ENCODE measurements at regions not wholly inside any gene's neighbourhood (a gene's known extent, or its start where the extent isn't known, plus 50 kb on each side); places are given as distances from the start of the nearest gene placed in this dataset.

DNA sequence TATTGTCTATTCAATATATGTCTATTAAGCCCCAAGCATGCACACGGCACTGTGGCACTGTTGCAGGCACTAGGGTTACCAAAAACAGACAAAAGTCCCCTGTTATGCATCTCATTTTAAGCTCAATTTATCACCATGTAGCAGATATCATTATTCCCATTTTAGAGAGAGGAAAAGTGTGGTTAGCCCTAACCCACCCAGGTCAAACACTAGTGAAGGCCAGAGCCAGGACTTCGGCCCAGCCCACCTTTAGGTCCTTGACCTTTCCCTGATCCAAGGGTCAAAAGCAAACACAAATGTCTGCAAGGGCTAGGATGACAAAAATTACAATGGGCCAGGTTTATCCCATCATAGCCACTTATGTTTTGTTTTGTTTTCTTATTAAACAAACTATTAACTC lies 130.3 kb upstream of the NUDT7 start:
- DNase-seq (ENCODE audit: low spot score): no peak

DNA sequence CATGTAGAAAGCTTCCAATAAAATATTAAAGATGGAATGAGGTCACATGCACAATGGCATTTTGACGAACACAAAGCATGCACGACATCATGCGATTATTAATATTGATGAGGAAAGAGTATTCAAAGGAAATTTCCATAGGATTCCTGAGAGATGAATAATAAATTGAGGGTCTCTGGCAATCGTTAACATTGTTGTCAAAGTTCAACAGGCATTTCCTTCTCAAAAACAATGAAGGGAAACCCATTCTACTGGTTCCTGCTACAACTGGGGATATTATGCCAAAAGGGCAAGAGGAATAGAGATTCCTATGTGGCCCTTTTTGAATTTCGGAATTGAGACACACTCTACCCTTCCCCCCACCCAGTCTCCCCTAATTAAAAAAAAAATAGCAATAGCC lies 128.3 kb upstream of the NUDT7 start:
- no peak for DNase-seq (ENCODE audit: low spot score)

DNA sequence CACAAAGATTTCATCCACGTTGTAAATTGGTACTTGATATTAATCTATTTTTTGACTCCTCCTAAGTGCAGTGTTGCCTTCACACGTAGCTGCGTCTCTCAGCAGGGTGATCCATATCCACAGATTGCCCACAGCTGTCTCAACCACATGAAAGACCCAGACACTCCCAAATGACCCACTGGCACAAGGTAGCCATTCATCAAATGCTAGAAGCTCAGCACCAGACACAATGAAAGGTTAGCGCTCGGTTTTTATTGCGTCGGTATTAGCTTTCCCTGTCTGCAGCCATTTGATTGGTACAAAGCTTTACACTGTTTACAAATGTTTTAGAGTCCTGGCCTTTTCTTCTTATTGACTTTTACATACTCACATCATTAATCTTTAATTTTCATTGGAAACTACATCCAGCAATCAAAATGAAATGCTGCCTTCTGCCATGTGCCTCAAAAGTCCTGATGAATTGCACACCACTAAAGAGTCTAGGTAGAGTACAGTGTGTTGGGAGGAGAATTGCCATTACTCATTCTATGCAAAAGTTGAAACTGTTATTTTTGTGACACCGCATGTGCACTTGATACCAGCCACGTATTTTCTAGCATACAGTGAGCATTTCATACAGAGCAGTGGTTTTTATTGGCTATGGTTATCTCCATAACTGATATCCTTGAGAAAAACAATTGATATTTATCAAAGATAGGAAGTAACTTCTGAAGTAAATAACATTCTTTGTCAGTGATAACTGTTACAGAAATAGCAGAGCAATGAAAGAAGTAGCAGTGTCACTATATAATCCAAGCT lies 127.3 kb upstream of the NUDT7 start:
- no peak for DNase-seq (ENCODE audit: low spot score)

DNA sequence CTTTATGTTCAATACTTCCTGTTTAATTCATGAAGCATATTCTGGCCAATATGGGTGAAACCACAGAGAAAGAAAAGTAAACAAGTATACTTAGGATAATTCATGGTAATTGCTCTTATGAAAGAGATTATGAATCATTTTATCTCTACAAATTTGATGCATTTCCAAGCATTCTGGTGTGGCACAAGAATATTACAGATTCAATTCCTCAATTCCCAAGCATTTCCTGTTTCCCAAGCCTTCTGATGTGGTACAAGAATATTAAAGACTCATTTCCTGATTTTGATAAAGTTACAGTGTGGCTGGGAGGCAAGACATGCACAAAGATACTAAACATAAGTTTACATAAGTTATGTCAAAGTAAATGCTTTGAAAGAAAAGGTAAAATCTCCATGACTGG lies 126.1 kb upstream of the NUDT7 start:
- no peak for DNase-seq (ENCODE audit: low spot score)

DNA sequence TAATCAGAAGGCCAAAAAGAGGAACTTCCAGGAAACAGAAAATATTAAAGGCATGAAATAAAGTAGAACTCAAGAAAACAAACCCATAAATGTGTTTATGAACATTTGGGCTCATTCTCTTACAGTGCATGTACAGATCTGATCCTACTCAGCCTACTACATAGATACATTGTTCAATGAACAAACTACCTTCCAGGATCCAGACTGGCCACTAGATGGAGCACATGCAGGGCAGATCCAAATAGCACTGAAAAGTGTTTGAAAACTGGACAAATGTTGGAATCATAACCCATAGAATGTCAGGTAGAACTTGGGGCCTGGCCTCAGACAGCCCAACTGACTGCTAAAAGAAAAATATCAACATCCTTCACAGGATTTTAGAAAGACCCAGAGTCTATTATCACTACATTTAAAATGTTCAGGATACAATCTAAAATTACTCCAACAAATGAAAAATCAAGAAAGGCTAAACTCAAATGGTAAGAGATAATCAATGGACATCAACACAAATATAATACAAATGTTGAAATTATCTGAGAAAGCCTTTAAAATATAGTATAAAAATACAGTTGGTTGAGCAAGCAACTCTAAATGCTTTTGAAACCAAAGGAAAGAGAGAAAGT lies 122.4 kb upstream of the NUDT7 start:
- DNase-seq (ENCODE audit: low spot score): no peak

DNA sequence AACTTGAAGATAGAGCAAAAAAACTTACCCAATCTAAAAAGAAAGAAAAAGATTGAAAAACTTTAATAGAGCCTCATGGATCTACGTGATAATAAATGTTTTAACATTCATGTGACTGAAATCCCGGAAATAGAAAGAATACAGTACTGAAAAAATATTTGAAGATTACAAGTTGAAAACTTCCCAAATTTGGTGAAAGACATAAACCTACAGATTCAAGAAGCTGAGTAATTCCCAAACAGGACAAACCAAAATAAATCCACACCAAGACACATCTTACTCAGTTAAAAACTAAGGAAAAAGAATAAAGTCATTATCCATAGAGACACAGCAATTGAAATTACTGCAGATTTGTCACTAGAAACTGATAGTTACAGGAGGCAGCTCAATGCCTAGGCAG lies 121.8 kb upstream of the NUDT7 start:
- no peak for DNase-seq (ENCODE audit: low spot score)

DNA sequence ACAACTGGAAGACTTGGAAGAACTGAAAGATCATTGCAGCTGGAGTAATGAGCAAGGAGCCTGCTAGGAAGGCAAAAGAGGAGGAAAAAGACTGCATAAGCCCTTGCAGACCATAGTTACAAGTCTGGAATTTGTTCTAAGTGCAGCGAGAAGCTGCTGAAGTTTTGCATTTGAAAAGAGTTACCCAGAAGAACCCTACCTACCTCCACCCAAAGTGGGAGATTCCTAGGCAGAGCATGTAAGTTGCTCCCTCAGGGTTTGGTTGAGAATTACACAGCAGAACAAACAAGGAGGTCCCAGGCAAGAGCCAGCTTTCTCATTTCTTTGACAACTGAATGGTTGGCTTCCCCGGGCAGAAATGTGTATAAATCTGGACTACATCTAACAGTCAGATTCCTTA lies 118.7 kb upstream of the NUDT7 start:
- no peak for DNase-seq (ENCODE audit: low spot score)

DNA sequence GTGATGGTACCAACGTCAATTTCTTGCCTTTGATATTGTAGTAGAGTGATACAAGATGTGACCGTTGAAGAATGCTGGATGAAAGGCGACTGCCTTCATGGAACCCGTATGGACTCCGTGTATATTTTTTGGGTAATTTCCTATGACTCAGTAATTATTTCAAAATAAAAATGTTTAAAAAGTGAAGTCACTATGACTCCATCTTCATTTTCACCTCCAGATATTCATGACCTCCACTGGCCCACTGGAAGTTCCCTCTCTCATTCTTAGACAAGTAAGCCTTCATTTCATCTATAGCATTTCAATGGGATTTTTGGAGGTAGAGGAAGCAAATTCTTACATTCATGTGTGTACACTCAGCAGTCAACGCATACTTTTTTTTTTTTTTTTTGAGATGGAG lies 111.8 kb upstream of the NUDT7 start:
- no peak for DNase-seq (ENCODE audit: low spot score)

DNA sequence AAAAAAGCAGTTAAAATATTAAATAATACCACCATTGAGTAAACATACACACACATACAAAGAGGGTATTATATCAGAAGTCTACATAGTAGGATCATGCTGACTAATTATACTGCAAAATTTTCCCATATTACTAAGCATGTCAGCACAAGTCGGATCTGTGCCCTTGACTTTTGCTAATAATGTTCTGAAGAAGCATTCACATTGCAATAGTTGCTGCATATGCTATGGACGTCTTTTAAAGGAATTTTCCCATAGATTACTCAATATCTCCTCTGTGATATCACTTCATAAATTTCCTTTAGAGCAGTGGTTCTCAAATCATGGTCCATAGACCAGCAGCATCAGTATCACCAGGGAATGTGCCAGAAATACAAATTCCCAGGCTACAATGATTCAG lies 110.9 kb upstream of the NUDT7 start:
- DNase-seq (ENCODE audit: low spot score): no peak

DNA sequence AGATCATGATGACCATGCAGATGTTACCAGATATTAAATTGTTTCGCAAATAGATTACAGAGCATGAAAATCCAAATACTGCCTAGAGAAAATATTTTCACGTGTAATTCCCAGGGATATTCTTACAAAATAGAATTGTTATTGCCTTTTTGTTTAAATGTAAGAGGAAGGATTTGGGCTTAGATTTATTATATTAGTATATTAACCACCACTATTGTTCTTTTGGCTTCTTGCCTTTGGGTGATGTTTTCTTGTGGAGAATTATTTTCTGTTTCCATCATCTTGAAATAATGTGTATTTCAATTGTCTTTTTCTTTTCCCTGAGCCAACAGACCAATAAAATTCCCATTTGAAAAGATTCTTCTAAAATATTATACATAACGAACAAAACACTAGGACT lies 109.7 kb upstream of the NUDT7 start:
- no peak for DNase-seq (ENCODE audit: low spot score)

DNA sequence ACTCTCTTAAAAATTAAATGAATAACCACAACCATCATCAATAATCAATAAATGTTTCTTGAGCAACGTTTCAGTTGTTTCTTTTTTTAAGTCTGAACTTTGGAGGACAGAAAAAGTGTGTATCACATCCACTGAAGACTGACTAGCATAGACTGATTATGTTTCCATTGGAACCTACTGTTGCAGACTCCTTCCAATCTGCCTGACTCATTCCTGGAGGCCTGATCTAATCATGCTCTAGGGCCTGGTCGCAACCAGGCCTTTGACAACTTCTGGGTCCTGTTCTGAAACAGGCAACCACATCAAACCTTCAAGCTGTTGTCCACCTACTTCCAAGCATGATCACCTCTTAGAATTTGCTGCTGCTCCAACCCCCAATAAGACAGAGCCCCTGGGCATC lies 109.2 kb upstream of the NUDT7 start:
- no peak for DNase-seq (ENCODE audit: low spot score)

DNA sequence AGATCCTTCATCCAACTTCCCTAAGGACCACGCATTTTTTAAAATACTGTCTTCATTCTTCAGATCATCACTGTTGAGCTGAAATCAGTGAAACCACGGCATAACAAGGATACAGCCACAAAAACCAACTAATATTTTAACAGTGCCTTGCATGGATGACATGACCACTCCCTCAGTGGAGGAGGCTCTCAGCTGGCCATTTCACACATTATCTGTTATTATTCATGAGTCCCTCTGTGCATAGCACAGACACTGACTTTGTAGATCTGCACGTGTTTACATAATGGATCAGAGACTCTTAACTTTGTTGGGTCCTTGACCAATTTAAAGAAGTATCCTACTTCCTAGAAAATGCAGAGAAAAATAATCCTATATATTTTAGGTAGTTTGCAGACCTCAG lies 104.8 kb upstream of the NUDT7 start:
- DNase-seq (ENCODE audit: low spot score): no peak

DNA sequence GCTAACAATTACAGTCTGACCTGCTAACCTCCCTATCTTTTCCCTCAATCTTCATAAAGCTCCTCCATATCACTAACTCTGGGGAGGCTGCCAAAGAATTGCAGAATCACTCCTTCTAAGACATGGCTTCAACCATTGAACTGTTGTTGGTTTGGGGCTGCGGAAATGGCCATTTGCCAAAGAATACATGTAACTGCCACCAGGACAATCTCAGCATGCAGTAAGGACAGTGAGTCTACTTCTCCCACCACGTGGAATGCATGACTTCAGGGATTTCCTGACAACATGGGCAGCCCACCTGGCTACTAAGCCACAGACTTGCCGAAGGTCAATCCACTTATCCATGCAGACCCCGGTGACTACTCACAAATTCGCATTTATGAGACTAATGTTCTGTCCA lies 104.3 kb upstream of the NUDT7 start:
- no peak for DNase-seq (ENCODE audit: low spot score)

DNA sequence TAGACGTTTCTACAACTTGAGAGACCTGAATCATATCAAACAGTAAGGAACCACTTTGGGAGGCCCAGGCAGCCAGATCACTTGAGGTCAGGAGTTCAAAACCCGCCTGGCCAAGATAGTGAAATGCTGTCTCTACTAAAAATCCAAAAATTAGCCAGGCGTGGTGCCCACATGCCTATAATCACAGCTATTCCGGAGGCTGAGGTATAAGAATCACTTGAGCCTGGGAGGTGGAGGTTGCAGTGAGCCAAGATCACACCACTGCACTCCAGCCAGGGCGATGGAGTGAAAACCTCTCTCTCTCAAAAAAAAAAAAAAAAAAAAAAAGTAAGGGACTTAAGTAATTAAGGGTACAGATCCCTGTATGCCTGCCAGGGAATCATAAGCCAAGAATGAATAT lies 103.4 kb upstream of the NUDT7 start:
- DNase-seq (ENCODE audit: low spot score): no peak

DNA sequence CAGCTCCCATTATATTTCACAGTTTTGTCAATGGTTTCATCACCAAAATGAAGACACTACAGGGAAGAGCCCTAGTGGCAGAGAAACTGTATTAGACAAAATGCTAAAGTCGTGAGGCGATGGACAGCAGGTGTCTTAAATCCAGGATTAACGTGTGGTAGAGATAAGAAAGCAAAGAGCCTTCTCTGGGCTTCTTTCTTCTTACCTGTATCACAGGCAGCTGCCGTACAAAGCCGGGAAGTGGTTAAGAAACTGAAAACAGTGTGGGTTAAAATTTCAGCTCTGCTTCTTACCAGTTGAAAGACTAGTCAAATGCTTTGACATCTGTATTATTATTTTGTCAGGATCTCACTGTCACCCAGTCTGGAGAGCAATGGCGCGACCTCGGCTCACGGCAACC lies 98.2 kb upstream of the NUDT7 start:
- no peak for DNase-seq (ENCODE audit: low spot score)

DNA sequence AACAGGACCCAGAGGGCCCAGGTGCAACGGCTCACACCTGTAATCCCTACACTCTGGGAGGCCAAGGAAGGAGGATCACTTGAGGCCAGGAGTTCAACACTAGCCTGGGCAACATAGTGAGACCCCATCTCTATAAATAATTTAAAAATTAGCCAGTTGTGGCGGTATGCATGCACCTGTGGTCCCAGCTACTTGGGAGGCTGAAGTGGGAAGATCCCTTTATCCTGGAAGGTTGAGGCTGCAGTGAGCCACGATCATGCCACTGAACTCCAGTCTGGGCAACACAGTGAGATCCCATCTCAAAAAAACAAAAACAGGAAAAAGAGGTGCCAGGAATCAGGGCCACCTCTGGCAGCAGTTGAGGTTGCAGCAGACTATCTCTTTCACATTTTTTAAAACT lies 85.7 kb upstream of the NUDT7 start:
- no peak for DNase-seq (ENCODE audit: low spot score)

DNA sequence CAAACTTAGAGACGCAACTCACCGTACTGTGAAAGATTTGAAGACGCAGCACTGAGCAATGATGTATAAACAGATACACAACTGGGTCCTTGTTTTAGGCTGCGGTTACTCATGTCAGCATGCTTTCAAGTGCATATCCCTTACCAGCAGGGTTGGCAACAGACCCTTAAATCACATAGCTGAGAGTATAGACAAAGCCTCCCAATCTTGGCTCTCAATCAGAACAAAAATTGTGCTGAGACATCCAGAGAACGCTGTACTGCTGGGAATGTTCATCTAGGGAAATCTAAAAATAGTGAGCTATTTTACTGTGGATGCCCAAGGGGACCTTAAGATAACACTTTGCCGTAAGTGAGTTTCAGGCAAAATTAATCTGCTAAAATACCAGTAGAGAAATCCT lies 84.4 kb upstream of the NUDT7 start:
- DNase-seq (ENCODE audit: low spot score): no peak

DNA sequence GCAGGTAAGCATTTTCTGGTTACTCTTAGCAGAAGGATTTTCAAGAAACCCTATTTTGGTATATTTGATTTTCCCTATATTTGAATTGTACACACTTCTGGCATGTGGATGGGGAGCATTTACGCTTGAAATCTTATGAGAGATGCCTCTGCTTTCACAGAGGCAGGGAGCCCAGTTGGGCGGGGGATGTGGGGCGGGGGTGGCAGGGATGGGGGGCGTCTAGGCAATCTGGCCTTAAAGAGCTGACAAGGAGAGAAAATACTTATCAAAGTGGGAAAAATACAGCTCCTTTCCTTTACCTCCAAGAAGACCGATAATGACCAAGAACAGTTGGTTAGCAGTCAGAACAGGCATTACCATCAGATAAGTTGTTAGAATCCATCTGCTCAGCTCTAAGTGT lies 79.1 kb upstream of the NUDT7 start:
- no peak for DNase-seq (ENCODE audit: low spot score)

DNA sequence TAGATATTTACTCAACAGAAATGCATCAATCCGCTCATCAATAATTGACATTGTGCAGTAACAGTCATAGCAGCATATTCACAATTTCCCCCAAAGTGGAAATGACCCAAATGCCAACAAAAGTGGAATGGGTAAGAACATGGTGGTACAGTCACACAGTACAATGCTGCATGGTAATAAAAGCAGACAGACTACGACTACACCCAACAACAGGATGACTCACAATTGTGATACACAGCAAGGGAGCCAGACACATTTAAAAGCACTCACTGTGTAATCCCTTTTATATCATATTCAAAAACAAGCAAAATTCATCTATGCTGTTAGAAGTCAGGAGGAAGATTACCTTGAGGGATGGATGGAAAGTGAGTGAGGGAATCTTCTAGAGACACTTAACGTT lies 76.5 kb upstream of the NUDT7 start:
- no peak for DNase-seq (ENCODE audit: low spot score)

DNA sequence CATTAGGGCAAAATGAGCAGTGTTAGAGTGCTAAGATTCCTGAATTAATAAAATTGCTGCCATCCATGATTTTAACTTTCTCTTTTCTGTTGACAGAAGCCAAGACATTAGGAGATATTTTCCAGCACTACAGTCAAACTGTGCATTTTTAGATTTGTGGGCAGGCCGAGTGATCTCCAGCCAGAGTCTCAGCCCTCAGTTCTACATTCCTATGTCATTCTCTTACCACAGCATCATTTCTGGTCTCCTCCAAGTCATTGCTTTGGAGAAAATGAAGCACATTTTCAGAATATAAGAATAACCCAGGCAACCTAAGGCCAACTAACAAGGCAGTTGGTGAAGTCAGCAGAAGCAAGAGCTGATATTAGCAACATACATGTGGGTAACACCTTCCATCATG lies 74.6 kb upstream of the NUDT7 start:
- DNase-seq (ENCODE audit: low spot score): no peak

DNA sequence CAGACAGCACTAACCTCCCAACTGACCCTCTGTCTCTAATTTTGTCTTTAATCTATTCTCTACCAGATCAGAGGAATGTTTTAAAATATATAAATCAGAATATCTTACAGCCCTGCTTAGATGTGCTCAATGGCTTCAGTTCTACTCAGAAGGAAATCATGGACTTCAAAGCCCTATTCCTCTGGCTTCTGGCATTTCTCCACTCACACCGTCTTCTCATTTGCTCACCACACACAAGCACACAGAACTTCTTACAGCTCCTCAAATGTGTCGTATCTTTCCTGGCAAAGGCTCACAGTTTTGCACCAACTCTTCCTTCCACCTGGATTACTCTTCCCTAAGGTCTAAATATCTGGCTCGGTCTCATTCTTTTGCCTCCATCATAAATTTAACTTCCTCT lies 71.6 kb upstream of the NUDT7 start:
- no peak for DNase-seq (ENCODE audit: low spot score)

DNA sequence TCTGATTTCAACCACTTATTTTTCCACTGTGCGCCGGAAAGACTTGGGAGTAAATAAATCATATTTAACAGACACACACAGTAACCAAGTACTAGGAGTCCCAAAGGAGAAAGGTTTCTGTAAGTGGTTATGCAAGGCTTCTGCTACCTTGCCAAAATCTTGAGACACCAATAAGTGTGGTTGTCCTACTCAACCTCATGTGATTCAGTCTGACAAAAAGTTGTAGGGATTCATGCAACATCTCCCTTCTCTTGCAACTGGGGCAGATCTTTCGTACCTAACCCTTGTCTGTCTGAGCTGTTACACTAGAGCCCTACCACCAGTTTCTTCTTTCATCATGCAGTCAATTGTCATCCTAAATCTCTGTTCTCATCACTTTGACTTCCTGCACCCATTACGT lies 69.9 kb upstream of the NUDT7 start:
- DNase-seq (ENCODE audit: low spot score): no peak

DNA sequence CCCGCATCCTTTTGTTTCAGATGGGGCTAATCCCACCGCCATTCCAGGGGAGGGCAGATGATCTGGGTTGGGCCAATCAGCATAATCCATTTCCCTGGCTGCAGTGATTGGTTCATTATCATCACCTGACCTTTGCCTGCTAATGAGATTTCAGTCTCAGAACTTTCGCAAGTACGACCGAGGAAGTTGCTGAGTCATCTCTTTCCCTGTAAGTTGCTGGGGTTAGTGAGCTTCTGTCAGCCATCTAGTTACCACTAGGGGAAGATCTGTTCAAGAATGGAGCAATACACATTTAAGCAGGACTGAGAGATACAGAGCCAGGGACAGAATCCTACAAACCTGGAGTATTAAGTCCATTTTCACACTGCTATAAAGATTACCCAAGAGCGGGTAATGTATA lies 65.3 kb upstream of the NUDT7 start:
- no peak for DNase-seq (ENCODE audit: low spot score)

DNA sequence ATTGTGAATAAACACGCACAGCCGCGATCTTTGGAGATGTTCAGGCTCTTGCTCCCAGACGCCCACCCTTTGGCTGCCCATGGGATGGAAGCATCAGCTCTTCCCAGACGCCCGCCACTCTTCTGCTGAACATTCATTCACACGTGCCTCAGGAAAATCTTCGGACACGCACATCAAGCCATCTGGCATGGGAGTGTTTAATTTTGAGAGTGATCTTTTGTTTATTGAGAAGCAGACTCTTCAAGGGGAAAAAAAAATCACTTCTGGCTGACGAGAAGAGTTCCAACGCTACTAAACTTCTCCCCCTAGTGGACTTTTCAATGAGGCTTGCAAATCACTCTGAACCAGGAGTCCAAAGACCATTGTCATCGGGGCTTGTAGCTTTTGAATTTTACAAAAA lies 62.0 kb upstream of the NUDT7 start:
- DNase-seq (ENCODE audit: low spot score): no peak

All from ureter (tissue), 1 donor.